ENCODE measurements at regions not wholly inside any gene's neighbourhood (a gene's known extent, or its start where the extent isn't known, plus 50 kb on each side); places are given as distances from the start of the nearest gene placed in this dataset.
"Not testable (repeated sequence)": the region's sequence is repeated elsewhere in the genome, so short reads cannot be mapped to it uniquely, and the experiment has no call there.

GRCh38 chr7:85693326-85693725 is 506.5 kb upstream of the SEMA3D start:
- H3K27me3 Mint-ChIP-seq (ENCODE audit: low read depth) = no peaks in the 10 kb centered on the region
- H3K9me3 Mint-ChIP-seq = peaks cover 5% of the 10 kb centered on the region
- ATAC-seq (no peak), DNase-seq (no peak)
- H3K36me3 Mint-ChIP-seq (ENCODE audit: insufficient read depth) = no peaks in the 10 kb centered on the region
- no peaks in the 10 kb centered on the region for H3K4me1 Mint-ChIP-seq (ENCODE audit: low read depth)
- no peak overlapping the region for H3K4me3 Mint-ChIP-seq

GRCh38 chr7:85688712-85689111 is 501.9 kb upstream of the SEMA3D start:
- DNase-seq = no peak
- H3K4me3 Mint-ChIP-seq = no peak overlapping the region
- H3K36me3 Mint-ChIP-seq (ENCODE audit: insufficient read depth) = no peaks in the 10 kb centered on the region
- no peak for ATAC-seq
- H3K9me3 Mint-ChIP-seq = peaks cover 11% of the 10 kb centered on the region
- H3K27me3 Mint-ChIP-seq (ENCODE audit: low read depth) = no peaks in the 10 kb centered on the region
- no peaks in the 10 kb centered on the region for H3K4me1 Mint-ChIP-seq (ENCODE audit: low read depth)

GRCh38 chr7:85686401-85687181 is 499.7 kb upstream of the SEMA3D start:
- Mint-ChIP-seq H3K27me3 (ENCODE audit: low read depth) (no peaks in the 10 kb centered on the region), H3K4me1 (ENCODE audit: low read depth) (no peaks in the 10 kb centered on the region), H3K36me3 (ENCODE audit: insufficient read depth) (no peaks in the 10 kb centered on the region), H3K9me3 (peaks cover 11% of the 10 kb centered on the region), H3K4me3 (no peak overlapping the region)
- ATAC-seq = no peak
- DNase-seq = no peak

GRCh38 chr7:85685901-85686300 is 499.0 kb upstream of the SEMA3D start:
- H3K27me3 Mint-ChIP-seq (ENCODE audit: low read depth) = no peaks in the 10 kb centered on the region
- H3K4me1 Mint-ChIP-seq (ENCODE audit: low read depth) = no peaks in the 10 kb centered on the region
- no peak overlapping the region for H3K4me3 Mint-ChIP-seq
- H3K9me3 Mint-ChIP-seq = peaks cover 11% of the 10 kb centered on the region
- DNase-seq (no peak), ATAC-seq (no peak)
- H3K36me3 Mint-ChIP-seq (ENCODE audit: insufficient read depth) = no peaks in the 10 kb centered on the region

- Mint-ChIP-seq H3K9me3 (peaks cover 16% of the 10 kb centered on the region), H3K27me3 (ENCODE audit: low read depth) (no peaks in the 10 kb centered on the region), H3K4me3 (no peak overlapping the region), H3K36me3 (ENCODE audit: insufficient read depth) (no peaks in the 10 kb centered on the region), H3K4me1 (ENCODE audit: low read depth) (no peaks in the 10 kb centered on the region)
- DNase-seq = no peak
- no peak for ATAC-seq
Observed at GRCh38 chr7:85682833-85683620, 496.2 kb upstream of the SEMA3D start.

GRCh38 chr7:85681241-85681640 is 494.4 kb upstream of the SEMA3D start:
- H3K36me3 Mint-ChIP-seq (ENCODE audit: insufficient read depth) = no peaks in the 10 kb centered on the region
- ATAC-seq = no peak

GRCh38 chr7:85675093-85675492 is 488.2 kb upstream of the SEMA3D start:
- not testable (repeated sequence) for DNase-seq; H3K27me3 Mint-ChIP-seq (ENCODE audit: low read depth); ATAC-seq; H3K36me3 Mint-ChIP-seq (ENCODE audit: insufficient read depth); H3K4me1 Mint-ChIP-seq (ENCODE audit: low read depth); H3K4me3 Mint-ChIP-seq
- peaks cover 17% of the 10 kb centered on the region for H3K9me3 Mint-ChIP-seq

More at GRCh38 chr7:85681241-85681640, 494.4 kb upstream of the SEMA3D start:
- H3K4me3 Mint-ChIP-seq = no peak overlapping the region
- no peak for DNase-seq
- peaks cover 16% of the 10 kb centered on the region for H3K9me3 Mint-ChIP-seq
- no peaks in the 10 kb centered on the region for H3K4me1 Mint-ChIP-seq (ENCODE audit: low read depth)
- H3K27me3 Mint-ChIP-seq (ENCODE audit: low read depth) = no peaks in the 10 kb centered on the region

- peaks cover 12% of the 10 kb centered on the region for H3K9me3 Mint-ChIP-seq
- H3K4me1 Mint-ChIP-seq (ENCODE audit: low read depth) = no peaks in the 10 kb centered on the region
- H3K4me3 Mint-ChIP-seq = no peak overlapping the region
- no peaks in the 10 kb centered on the region for H3K27me3 Mint-ChIP-seq (ENCODE audit: low read depth)
- DNase-seq (no peak), ATAC-seq (no peak)
- H3K36me3 Mint-ChIP-seq (ENCODE audit: insufficient read depth) = no peaks in the 10 kb centered on the region
Observed at GRCh38 chr7:85673876-85674275, 487.0 kb upstream of the SEMA3D start.

- Mint-ChIP-seq H3K4me1 (ENCODE audit: low read depth) (no peaks in the 10 kb centered on the region), H3K9me3 (peaks cover under 1% of the 10 kb centered on the region), H3K4me3 (no peak overlapping the region), H3K27me3 (ENCODE audit: low read depth) (no peaks in the 10 kb centered on the region), H3K36me3 (ENCODE audit: insufficient read depth) (no peaks in the 10 kb centered on the region)
- no peak for DNase-seq
- ATAC-seq = no peak
Observed at GRCh38 chr7:85669225-85669624, 482.4 kb upstream of the SEMA3D start.

- no peaks in the 10 kb centered on the region for H3K27me3 Mint-ChIP-seq (ENCODE audit: low read depth)
- no peaks in the 10 kb centered on the region for H3K36me3 Mint-ChIP-seq (ENCODE audit: insufficient read depth)
- H3K4me3 Mint-ChIP-seq = no peak overlapping the region
- DNase-seq = no peak
- peaks cover 6% of the 10 kb centered on the region for H3K9me3 Mint-ChIP-seq
- H3K4me1 Mint-ChIP-seq (ENCODE audit: low read depth) = no peaks in the 10 kb centered on the region
- ATAC-seq = no peak
Observed at GRCh38 chr7:85664341-85664740, 477.5 kb upstream of the SEMA3D start.

GRCh38 chr7:85659364-85659763 is 472.5 kb upstream of the SEMA3D start:
- ATAC-seq (no peak), DNase-seq (no peak)
- no peak overlapping the region for H3K4me3 Mint-ChIP-seq
- peaks cover 8% of the 10 kb centered on the region for H3K9me3 Mint-ChIP-seq
- no peaks in the 10 kb centered on the region for H3K4me1 Mint-ChIP-seq (ENCODE audit: low read depth)
- H3K27me3 Mint-ChIP-seq (ENCODE audit: low read depth) = no peaks in the 10 kb centered on the region
- no peaks in the 10 kb centered on the region for H3K36me3 Mint-ChIP-seq (ENCODE audit: insufficient read depth)

GRCh38 chr7:85655252-85655651 is 468.4 kb upstream of the SEMA3D start:
- H3K9me3 Mint-ChIP-seq = peaks cover 3% of the 10 kb centered on the region
- no peak for ATAC-seq
- H3K4me1 Mint-ChIP-seq (ENCODE audit: low read depth) = no peaks in the 10 kb centered on the region
- H3K36me3 Mint-ChIP-seq (ENCODE audit: insufficient read depth) = no peaks in the 10 kb centered on the region
- no peak for DNase-seq
- no peak overlapping the region for H3K4me3 Mint-ChIP-seq
- H3K27me3 Mint-ChIP-seq (ENCODE audit: low read depth) = no peaks in the 10 kb centered on the region

- peaks cover 4% of the 10 kb centered on the region for H3K9me3 Mint-ChIP-seq
- H3K4me3 Mint-ChIP-seq = no peak overlapping the region
- H3K4me1 Mint-ChIP-seq (ENCODE audit: low read depth) = no peaks in the 10 kb centered on the region
- no peaks in the 10 kb centered on the region for H3K36me3 Mint-ChIP-seq (ENCODE audit: insufficient read depth)
- DNase-seq (no peak), ATAC-seq (no peak)
- H3K27me3 Mint-ChIP-seq (ENCODE audit: low read depth) = no peaks in the 10 kb centered on the region
Observed at GRCh38 chr7:85644272-85644671, 457.4 kb upstream of the SEMA3D start.

- Mint-ChIP-seq H3K36me3 (ENCODE audit: insufficient read depth) (no peaks in the 10 kb centered on the region), H3K27me3 (ENCODE audit: low read depth) (no peaks in the 10 kb centered on the region), H3K4me1 (ENCODE audit: low read depth) (no peaks in the 10 kb centered on the region), H3K4me3 (no peak overlapping the region), H3K9me3 (peaks cover 4% of the 10 kb centered on the region)
- ATAC-seq = no peak
- no peak for DNase-seq
Observed at GRCh38 chr7:85641331-85641730, 454.5 kb upstream of the SEMA3D start.

- DNase-seq (no peak), ATAC-seq (no peak)
- no peak overlapping the region for H3K4me3 Mint-ChIP-seq
- H3K9me3 Mint-ChIP-seq = peaks cover 4% of the 10 kb centered on the region
- no peaks in the 10 kb centered on the region for H3K36me3 Mint-ChIP-seq (ENCODE audit: insufficient read depth)
- no peaks in the 10 kb centered on the region for H3K4me1 Mint-ChIP-seq (ENCODE audit: low read depth)
- H3K27me3 Mint-ChIP-seq (ENCODE audit: low read depth) = no peaks in the 10 kb centered on the region
Observed at GRCh38 chr7:85638394-85638793, 451.5 kb upstream of the SEMA3D start.
